ENCODE measurements at regions not wholly inside any gene's neighbourhood (a gene's known extent, or its start where the extent isn't known, plus 50 kb on each side); places are given as distances from the start of the nearest gene placed in this dataset.
"Not testable (repeated sequence)": the region's sequence is repeated elsewhere in the genome, so short reads cannot be mapped to it uniquely, and the experiment has no call there.

- DNase-seq (ENCODE audit: low read depth): no peak
Observed at GRCh38 chr2:16459606-16460005, 206.0 kb downstream of the CYRIA start.

GRCh38 chr2:16454621-16455020, 211.0 kb downstream of the CYRIA start:
- no peak for DNase-seq (ENCODE audit: low read depth)

GRCh38 chr2:16452123-16452522, 213.5 kb downstream of the CYRIA start:
- no peak for DNase-seq (ENCODE audit: low read depth)

- DNase-seq (ENCODE audit: low read depth): no peak
Observed at GRCh38 chr2:16446706-16447105, 218.9 kb downstream of the CYRIA start.

GRCh38 chr2:16442971-16443370, 222.7 kb downstream of the CYRIA start:
- DNase-seq (ENCODE audit: low read depth): no peak

GRCh38 chr2:16441431-16441830, 224.2 kb downstream of the CYRIA start:
- DNase-seq (ENCODE audit: low read depth): no peak

GRCh38 chr2:16440898-16441297, 224.7 kb downstream of the CYRIA start:
- no peak for DNase-seq (ENCODE audit: low read depth)

GRCh38 chr2:16438613-16439321, 226.9 kb downstream of the CYRIA start:
- no peak for DNase-seq (ENCODE audit: low read depth)

- no peak for DNase-seq (ENCODE audit: low read depth)
Observed at GRCh38 chr2:16437189-16437588, 228.4 kb downstream of the CYRIA start.

GRCh38 chr2:16434393-16434792, 231.2 kb downstream of the CYRIA start:
- DNase-seq (ENCODE audit: low read depth): no peak

- DNase-seq (ENCODE audit: low read depth): no peak
Observed at GRCh38 chr2:16430846-16431245, 234.8 kb downstream of the CYRIA start.

GRCh38 chr2:16429431-16430145, 236.0 kb downstream of the CYRIA start:
- no peak for DNase-seq (ENCODE audit: low read depth)

GRCh38 chr2:16429002-16429401, 236.6 kb downstream of the CYRIA start:
- DNase-seq (ENCODE audit: low read depth): no peak

- no peak for DNase-seq (ENCODE audit: low read depth)
Observed at GRCh38 chr2:16425462-16426336, 239.9 kb downstream of the CYRIA start.

- DNase-seq (ENCODE audit: low read depth): no peak
Observed at GRCh38 chr2:16420421-16420820, 245.2 kb downstream of the CYRIA start.

GRCh38 chr2:16417726-16418125, 247.9 kb downstream of the CYRIA start:
- DNase-seq (ENCODE audit: low read depth): no peak

- no peak for DNase-seq (ENCODE audit: low read depth)
Observed at GRCh38 chr2:16416651-16417050, 249.0 kb downstream of the CYRIA start.

- not testable (repeated sequence) for DNase-seq (ENCODE audit: low read depth)
Observed at GRCh38 chr2:16415861-16416260, 249.8 kb downstream of the CYRIA start.

GRCh38 chr2:16413947-16414346, 251.7 kb downstream of the CYRIA start:
- DNase-seq (ENCODE audit: low read depth): no peak

GRCh38 chr2:16413285-16413684, 252.3 kb downstream of the CYRIA start:
- no peak for DNase-seq (ENCODE audit: low read depth)

- DNase-seq (ENCODE audit: low read depth): no peak
Observed at GRCh38 chr2:16412321-16413030, 253.2 kb downstream of the CYRIA start.

- no peak for DNase-seq (ENCODE audit: low read depth)
Observed at GRCh38 chr2:16411788-16412187, 253.8 kb downstream of the CYRIA start.

Data from iris pigment epithelial cell (primary cell).